CD1c-positive myeloid dendritic cell (primary cell): ENCODE measurements at regions not wholly inside any gene's neighbourhood (a gene's known extent, or its start where the extent isn't known, plus 50 kb on each side); places are given as distances from the start of the nearest gene placed in this dataset.
A peak's percentile ranks its signal among the peaks of the same experiment; 100 is the strongest.

Source experiments
- DNase-seq: peaks from one replicate; pipeline ENCODE4 v3.0.0-alpha.2; 2016; ENCODE audit errors: extremely low spot score

GRCh38 chr3:130260918-130261317 lies 84.6 kb upstream of the COL6A5 start:
- no peak for DNase-seq

- no peak for DNase-seq
These were observed 81.8 kb upstream of the COL6A5 start for GRCh38 chr3:130263708-130264107.

- DNase-seq = no peak
These were observed 78.7 kb upstream of the COL6A5 start for GRCh38 chr3:130266817-130267216.

GRCh38 chr3:130276203-130276803 lies 69.2 kb upstream of the COL6A5 start:
- peak; percentile 35 for DNase-seq

GRCh38 chr3:130288670-130289069 lies 56.8 kb upstream of the COL6A5 start:
- DNase-seq = no peak

- no peak for DNase-seq
These were observed 54.3 kb upstream of the COL6A5 start for GRCh38 chr3:130291148-130291547.

GRCh38 chr3:130293247-130293646 lies 52.2 kb upstream of the COL6A5 start:
- DNase-seq = no peak
